WTC11 (cell line): ENCODE measurements at regions not wholly inside any gene's neighbourhood (a gene's known extent, or its start where the extent isn't known, plus 50 kb on each side); places are given as distances from the start of the nearest gene placed in this dataset.

ENCODE experiments used
- ATAC-seq: fragments of 200-7000 bp; cut with Tn5 transposase; 2 replicates; pipeline ENCODE4 v1.10.0; 2021; ENCODE audit warnings: mild to moderate bottlenecking, moderate library complexity
- CTCF ChIA-PET: fragments of 300-600 bp; sonication (Branson Sonifier 250); formaldehyde crosslinking; loops from one replicate; lab custom pipeline; 2021; ENCODE audit warnings: antibody characterized with exemption; lab: Charles Lee
- POLR2A ChIA-PET: fragments of 350-600 bp; sonication (Branson Sonifier 250); formaldehyde crosslinking; loops from one replicate; lab custom pipeline; 2021; ENCODE audit warnings: antibody characterized with exemption; lab: Charles Lee
- DNase-seq: peaks from one replicate; pipeline ENCODE4 v3.0.0; 2021; ENCODE audit warnings: low spot score
- H3K27ac Mint-ChIP-seq: 2 replicates; pipeline ENCODE4 v1.8.0; 2021; ENCODE audit warnings: mixed read lengths
- H3K27me3 Mint-ChIP-seq: 2 replicates; pipeline ENCODE4 v1.8.0; 2021; ENCODE audit warnings: low read depth, mild to moderate bottlenecking, moderate library complexity, mixed read lengths
- H3K36me3 Mint-ChIP-seq: 2 replicates; pipeline ENCODE4 v1.8.0; 2021; ENCODE audit warnings: mixed read lengths
- H3K4me1 Mint-ChIP-seq: 2 replicates; pipeline ENCODE4 v1.8.0; 2022; ENCODE audit warnings: mixed read lengths
- H3K4me3 Mint-ChIP-seq: 2 replicates; pipeline ENCODE4 v1.8.0; 2021; ENCODE audit warnings: mild to moderate bottlenecking, moderate library complexity, mixed read lengths
- H3K9me3 Mint-ChIP-seq: 2 replicates; pipeline ENCODE4 v1.8.0; 2021; ENCODE audit warnings: mixed read lengths
- FOXJ3 ChIP-seq: sonication (generic); formaldehyde crosslinking; IDR thresholded peaks from 2 replicates; pipeline ENCODE4 v1.9.0; 2021; ENCODE audit warnings: missing genetic modification reagents, mild to moderate bottlenecking, borderline replicate concordance
- HMGXB4 ChIP-seq: sonication (generic); formaldehyde crosslinking; IDR thresholded peaks from 2 replicates; pipeline ENCODE4 v1.8.1; 2023; ENCODE audit warnings: mild to moderate bottlenecking, moderate library complexity, missing genetic modification reagents
- MXD4 ChIP-seq: fragments of 250-450 bp; sonication (Bioruptor Pico); IDR thresholded peaks from 2 replicates; pipeline ENCODE4 v1.8.0; 2021; ENCODE audit warnings: mild to moderate bottlenecking, moderate library complexity, borderline replicate concordance
- NFYB ChIP-seq: sonication (generic); formaldehyde crosslinking; conservative IDR thresholded peaks from 2 replicates; pipeline ENCODE4 v1.8.0; 2022; ENCODE audit warnings: low read depth, missing genetic modification reagents
- NR2C2 ChIP-seq: sonication (generic); formaldehyde crosslinking; IDR thresholded peaks from 2 replicates; pipeline ENCODE4 v1.8.0; 2022; ENCODE audit warnings: mild to moderate bottlenecking, missing genetic modification reagents
- SMAD4 ChIP-seq: sonication (generic); formaldehyde crosslinking; IDR thresholded peaks from 2 replicates; pipeline ENCODE4 v1.8.0; 2022; ENCODE audit warnings: mild to moderate bottlenecking, missing genetic modification reagents
- SOX15 ChIP-seq: fragments of 250-450 bp; sonication (Bioruptor Pico); IDR thresholded peaks from 2 replicates; pipeline ENCODE4 v1.9.0; 2021; ENCODE audit warnings: mild to moderate bottlenecking
- STAT6 ChIP-seq: sonication (generic); formaldehyde crosslinking; conservative IDR thresholded peaks from 2 replicates; pipeline ENCODE4 v1.8.1; 2023; ENCODE audit warnings: mild to moderate bottlenecking, low read depth, missing genetic modification reagents, moderate library complexity
- USF1 ChIP-seq: sonication (generic); formaldehyde crosslinking; IDR thresholded peaks from 2 replicates; pipeline ENCODE4 v1.8.0; 2022; ENCODE audit warnings: mild to moderate bottlenecking, missing genetic modification reagents
- ZBTB43 ChIP-seq: sonication (generic); formaldehyde crosslinking; IDR thresholded peaks from 2 replicates; pipeline ENCODE4 v1.8.1; 2023; ENCODE audit warnings: mild to moderate bottlenecking, missing genetic modification reagents
- ZNF317 ChIP-seq: sonication (generic); formaldehyde crosslinking; IDR thresholded peaks from 2 replicates; pipeline ENCODE4 v1.8.1; 2023; ENCODE audit warnings: low read depth, mild to moderate bottlenecking, moderate library complexity, missing genetic modification reagents, borderline replicate concordance
- TF ChIP-seq, protein P1 (sequence below): sonication (generic); formaldehyde crosslinking; IDR thresholded peaks from 2 replicates; pipeline ENCODE4 v1.8.1; 2023; ENCODE audit warnings: mild to moderate bottlenecking, missing genetic modification reagents, borderline replicate concordance
- TF ChIP-seq, protein P2 (sequence below): sonication (generic); formaldehyde crosslinking; IDR thresholded peaks from 2 replicates; pipeline ENCODE4 v1.8.1; 2023; ENCODE audit warnings: mild to moderate bottlenecking, missing genetic modification reagents, moderate library complexity
- TF ChIP-seq, protein P3 (sequence below): fragments of 250-450 bp; sonication (Bioruptor Pico); IDR thresholded peaks from 2 replicates; pipeline ENCODE4 v1.9.0; 2021; ENCODE audit warnings: mild to moderate bottlenecking

GRCh38 chr5:56549096-56549886 is 266.1 kb upstream of the MAP3K1 start:
- ChIA-PET POLR2A (interaction anchor here (0.6 kb wide), 1 partner anchor 185 kb away, joined by 3 read pairs; no protein-coding TSS in a partner anchor), CTCF (no interaction called here)
- no peaks in the 10 kb centered on the region for H3K36me3 Mint-ChIP-seq
- no peak for DNase-seq
- no peak overlapping the region for H3K27ac Mint-ChIP-seq
- TF ChIP-seq NFYB (no peak), MXD4 (CRISPR knock-in tag) (no peak), SOX15 (CRISPR knock-in tag) (no peak), FOXJ3 (no peak), ZBTB43 (no peak), ZNF317 (no peak), SMAD4 (CRISPR knock-in tag) (no peak), NR2C2 (no peak), HMGXB4 (CRISPR knock-in tag) (no peak), USF1 (CRISPR knock-in tag) (no peak), STAT6 (CRISPR knock-in tag) (no peak)
- TF ChIP-seq, protein P1, sequence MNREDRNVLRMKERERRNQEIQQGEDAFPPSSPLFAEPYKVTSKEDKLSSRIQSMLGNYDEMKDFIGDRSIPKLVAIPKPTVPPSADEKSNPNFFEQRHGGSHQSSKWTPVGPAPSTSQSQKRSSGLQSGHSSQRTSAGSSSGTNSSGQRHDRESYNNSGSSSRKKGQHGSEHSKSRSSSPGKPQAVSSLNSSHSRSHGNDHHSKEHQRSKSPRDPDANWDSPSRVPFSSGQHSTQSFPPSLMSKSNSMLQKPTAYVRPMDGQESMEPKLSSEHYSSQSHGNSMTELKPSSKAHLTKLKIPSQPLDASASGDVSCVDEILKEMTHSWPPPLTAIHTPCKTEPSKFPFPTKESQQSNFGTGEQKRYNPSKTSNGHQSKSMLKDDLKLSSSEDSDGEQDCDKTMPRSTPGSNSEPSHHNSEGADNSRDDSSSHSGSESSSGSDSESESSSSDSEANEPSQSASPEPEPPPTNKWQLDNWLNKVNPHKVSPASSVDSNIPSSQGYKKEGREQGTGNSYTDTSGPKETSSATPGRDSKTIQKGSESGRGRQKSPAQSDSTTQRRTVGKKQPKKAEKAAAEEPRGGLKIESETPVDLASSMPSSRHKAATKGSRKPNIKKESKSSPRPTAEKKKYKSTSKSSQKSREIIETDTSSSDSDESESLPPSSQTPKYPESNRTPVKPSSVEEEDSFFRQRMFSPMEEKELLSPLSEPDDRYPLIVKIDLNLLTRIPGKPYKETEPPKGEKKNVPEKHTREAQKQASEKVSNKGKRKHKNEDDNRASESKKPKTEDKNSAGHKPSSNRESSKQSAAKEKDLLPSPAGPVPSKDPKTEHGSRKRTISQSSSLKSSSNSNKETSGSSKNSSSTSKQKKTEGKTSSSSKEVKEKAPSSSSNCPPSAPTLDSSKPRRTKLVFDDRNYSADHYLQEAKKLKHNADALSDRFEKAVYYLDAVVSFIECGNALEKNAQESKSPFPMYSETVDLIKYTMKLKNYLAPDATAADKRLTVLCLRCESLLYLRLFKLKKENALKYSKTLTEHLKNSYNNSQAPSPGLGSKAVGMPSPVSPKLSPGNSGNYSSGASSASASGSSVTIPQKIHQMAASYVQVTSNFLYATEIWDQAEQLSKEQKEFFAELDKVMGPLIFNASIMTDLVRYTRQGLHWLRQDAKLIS (CRISPR knock-in tag) = no peak
- TF ChIP-seq, protein P2, sequence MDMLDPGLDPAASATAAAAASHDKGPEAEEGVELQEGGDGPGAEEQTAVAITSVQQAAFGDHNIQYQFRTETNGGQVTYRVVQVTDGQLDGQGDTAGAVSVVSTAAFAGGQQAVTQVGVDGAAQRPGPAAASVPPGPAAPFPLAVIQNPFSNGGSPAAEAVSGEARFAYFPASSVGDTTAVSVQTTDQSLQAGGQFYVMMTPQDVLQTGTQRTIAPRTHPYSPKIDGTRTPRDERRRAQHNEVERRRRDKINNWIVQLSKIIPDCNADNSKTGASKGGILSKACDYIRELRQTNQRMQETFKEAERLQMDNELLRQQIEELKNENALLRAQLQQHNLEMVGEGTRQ = no peak
- TF ChIP-seq, protein P3, sequence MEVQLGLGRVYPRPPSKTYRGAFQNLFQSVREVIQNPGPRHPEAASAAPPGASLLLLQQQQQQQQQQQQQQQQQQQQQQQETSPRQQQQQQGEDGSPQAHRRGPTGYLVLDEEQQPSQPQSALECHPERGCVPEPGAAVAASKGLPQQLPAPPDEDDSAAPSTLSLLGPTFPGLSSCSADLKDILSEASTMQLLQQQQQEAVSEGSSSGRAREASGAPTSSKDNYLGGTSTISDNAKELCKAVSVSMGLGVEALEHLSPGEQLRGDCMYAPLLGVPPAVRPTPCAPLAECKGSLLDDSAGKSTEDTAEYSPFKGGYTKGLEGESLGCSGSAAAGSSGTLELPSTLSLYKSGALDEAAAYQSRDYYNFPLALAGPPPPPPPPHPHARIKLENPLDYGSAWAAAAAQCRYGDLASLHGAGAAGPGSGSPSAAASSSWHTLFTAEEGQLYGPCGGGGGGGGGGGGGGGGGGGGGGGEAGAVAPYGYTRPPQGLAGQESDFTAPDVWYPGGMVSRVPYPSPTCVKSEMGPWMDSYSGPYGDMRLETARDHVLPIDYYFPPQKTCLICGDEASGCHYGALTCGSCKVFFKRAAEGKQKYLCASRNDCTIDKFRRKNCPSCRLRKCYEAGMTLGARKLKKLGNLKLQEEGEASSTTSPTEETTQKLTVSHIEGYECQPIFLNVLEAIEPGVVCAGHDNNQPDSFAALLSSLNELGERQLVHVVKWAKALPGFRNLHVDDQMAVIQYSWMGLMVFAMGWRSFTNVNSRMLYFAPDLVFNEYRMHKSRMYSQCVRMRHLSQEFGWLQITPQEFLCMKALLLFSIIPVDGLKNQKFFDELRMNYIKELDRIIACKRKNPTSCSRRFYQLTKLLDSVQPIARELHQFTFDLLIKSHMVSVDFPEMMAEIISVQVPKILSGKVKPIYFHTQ (CRISPR knock-in tag) = no peak
- no peaks in the 10 kb centered on the region; the same call in 1 of the 2 replicates for H3K9me3 Mint-ChIP-seq
- H3K4me3 Mint-ChIP-seq = no peak overlapping the region
- H3K4me1 Mint-ChIP-seq = no peaks in the 10 kb centered on the region
- H3K27me3 Mint-ChIP-seq = no peaks in the 10 kb centered on the region
- ATAC-seq = no peak
